ENCODE measurements at regions not wholly inside any gene's neighbourhood (a gene's known extent, or its start where the extent isn't known, plus 50 kb on each side); places are given as distances from the start of the nearest gene placed in this dataset.

GRCh38 chr2:222108497-222108896 is 190.3 kb downstream of the PAX3 start:
- ATAC-seq = no peak
- TF ChIP-seq CTCF (IDR thresholded peaks at IDR 0.05) (no peak), POLR2A (IDR thresholded peaks at IDR 0.05) (no peak)
- Histone ChIP-seq H3K27ac (no peak overlapping the region), H3K27me3 (no peaks in the 10 kb centered on the region), H3K9me3 (no peaks in the 10 kb centered on the region), H3K4me1 (no peaks in the 10 kb centered on the region), H3K4me3 (no peak overlapping the region), H3K36me3 (replicated peaks in 1 of 2; ENCODE audit: insufficient read depth in 1 of 2, low read depth in 2 of 2) (no peaks in the 10 kb centered on the region)
- DNase-seq = no peak
- intact Hi-C loops (cut with DNase I) = no loop called here
- 45 to 51% methylated on average over 3 of the region's 3 CpGs for WGBS, 2 donors

DNA sequence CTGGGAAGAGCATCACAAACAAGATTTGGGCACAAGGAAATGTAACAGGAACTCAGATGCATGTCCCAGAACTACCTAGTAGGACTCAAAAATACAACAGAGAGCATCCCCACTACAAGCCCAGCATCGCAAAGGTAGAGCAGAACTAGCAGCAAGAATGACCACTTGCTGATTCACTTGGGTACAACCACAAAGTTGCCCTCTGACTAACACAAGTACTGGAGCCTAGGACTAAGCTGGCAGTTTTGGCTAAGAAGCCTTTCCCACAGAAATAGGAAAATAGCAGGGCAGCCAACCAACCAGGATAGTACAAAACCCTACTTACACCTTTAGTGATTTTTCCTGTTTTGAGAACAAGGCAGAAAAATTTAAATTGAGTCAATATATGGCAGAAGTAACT is 193.8 kb downstream of the PAX3 start:
- no peaks in the 10 kb centered on the region for H3K9me3 ChIP-seq
- no peaks in the 10 kb centered on the region for H3K4me1 ChIP-seq
- no peak overlapping the region for H3K4me3 ChIP-seq
- TF ChIP-seq CTCF (IDR thresholded peaks at IDR 0.05) (no peak), POLR2A (IDR thresholded peaks at IDR 0.05) (no peak)
- H3K36me3 ChIP-seq (replicated peaks in 1 of 2; ENCODE audit: insufficient read depth in 1 of 2, low read depth in 2 of 2) = no peaks in the 10 kb centered on the region
- no peak overlapping the region for H3K27ac ChIP-seq
- DNase-seq (no peak), ATAC-seq (no peak)
- 59 to 81% methylated on average over 1 of the region's 1 CpG for WGBS, 2 donors
- H3K27me3 ChIP-seq = no peaks in the 10 kb centered on the region
- intact Hi-C loops (cut with DNase I) = no loop called here

GRCh38 chr2:222102575-222103349 is 196.0 kb downstream of the PAX3 start:
- Histone ChIP-seq H3K27ac (no peak overlapping the region), H3K27me3 (no peaks in the 10 kb centered on the region), H3K4me3 (no peak overlapping the region), H3K4me1 (no peaks in the 10 kb centered on the region), H3K9me3 (no peaks in the 10 kb centered on the region), H3K36me3 (replicated peaks in 1 of 2; ENCODE audit: insufficient read depth in 1 of 2, low read depth in 2 of 2) (no peaks in the 10 kb centered on the region)
- 8 to 11% methylated on average over 4 of the region's 4 CpGs for WGBS, 2 donors
- ATAC-seq (no peak), DNase-seq (no peak)
- intact Hi-C loops (cut with DNase I) = no loop called here
- no peak for TF ChIP-seq CTCF (IDR thresholded peaks at IDR 0.05)
- no peak for TF ChIP-seq POLR2A (IDR thresholded peaks at IDR 0.05)

DNA sequence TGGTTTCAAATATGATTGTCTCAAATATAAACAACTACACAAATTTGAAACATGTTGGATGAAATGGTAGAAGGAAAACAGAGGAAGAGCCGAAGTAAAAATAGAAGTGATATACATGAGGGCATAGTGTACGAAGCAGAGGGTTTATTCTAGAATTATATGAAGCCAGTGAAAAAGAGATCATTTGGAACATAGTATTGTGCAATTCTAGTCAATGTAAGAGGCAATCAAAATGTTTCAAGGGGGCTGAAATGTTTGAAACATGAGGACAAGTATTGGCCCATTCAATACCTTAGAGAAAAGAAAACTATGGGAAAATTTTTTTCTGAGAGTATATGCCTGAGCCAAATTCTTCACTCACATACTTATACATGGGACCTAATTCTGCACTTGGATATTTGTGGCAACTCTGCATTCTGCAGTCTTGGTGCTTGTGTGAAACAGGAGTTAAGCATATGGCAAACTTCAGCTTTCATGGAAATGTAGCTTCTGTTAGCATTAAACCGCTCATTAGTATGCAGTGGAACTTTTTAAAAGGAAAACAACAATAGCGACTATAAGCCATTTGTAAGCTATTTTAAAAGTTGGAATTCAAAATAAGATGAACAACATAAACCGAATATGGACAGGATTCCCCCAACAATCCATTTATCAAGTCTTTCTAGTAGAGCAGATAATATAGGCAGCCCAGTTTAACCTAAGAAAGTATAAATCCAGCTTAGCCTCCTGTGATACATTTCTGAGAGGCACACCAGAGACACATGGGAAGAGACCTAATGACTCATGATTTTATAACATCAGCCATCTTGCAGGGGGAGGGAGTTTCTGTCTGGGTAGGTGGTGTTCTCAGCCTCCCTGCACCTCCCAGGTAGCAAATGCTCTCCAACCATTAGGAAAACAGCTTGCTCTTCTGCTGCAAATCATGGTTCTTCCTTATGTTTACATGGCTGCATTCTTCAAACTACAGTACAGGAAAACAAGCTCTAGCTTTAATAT is 197.8 kb downstream of the PAX3 start:
- ATAC-seq (no peak), DNase-seq (no peak)
- Histone ChIP-seq H3K4me3 (no peak overlapping the region), H3K9me3 (no peaks in the 10 kb centered on the region), H3K27ac (no peak overlapping the region), H3K36me3 (replicated peaks in 1 of 2; ENCODE audit: insufficient read depth in 1 of 2, low read depth in 2 of 2) (no peaks in the 10 kb centered on the region), H3K4me1 (no peaks in the 10 kb centered on the region), H3K27me3 (no peaks in the 10 kb centered on the region)
- intact Hi-C loops (cut with DNase I) = no loop called here
- 52 to 62% methylated on average over 5 of the region's 5 CpGs for WGBS, 2 donors
- TF ChIP-seq POLR2A (IDR thresholded peaks at IDR 0.05) = no peak
- TF ChIP-seq CTCF (IDR thresholded peaks at IDR 0.05) = no peak
